Stimulated activated CD4-positive, alpha-beta T cell treated with anti-CD3 and anti-CD28 coated beads, Interleukin-4, amount 100 ng/mL, for 1 hour (primary cell): ENCODE measurements at regions not wholly inside any gene's neighbourhood (a gene's known extent, or its start where the extent isn't known, plus 50 kb on each side); places are given as distances from the start of the nearest gene placed in this dataset.
A peak's percentile ranks its signal among the peaks of the same experiment; 100 is the strongest.

Source experiments
- DNase-seq: peaks from one replicate; pipeline ENCODE4 v3.0.0-alpha.2; 2020

DNA sequence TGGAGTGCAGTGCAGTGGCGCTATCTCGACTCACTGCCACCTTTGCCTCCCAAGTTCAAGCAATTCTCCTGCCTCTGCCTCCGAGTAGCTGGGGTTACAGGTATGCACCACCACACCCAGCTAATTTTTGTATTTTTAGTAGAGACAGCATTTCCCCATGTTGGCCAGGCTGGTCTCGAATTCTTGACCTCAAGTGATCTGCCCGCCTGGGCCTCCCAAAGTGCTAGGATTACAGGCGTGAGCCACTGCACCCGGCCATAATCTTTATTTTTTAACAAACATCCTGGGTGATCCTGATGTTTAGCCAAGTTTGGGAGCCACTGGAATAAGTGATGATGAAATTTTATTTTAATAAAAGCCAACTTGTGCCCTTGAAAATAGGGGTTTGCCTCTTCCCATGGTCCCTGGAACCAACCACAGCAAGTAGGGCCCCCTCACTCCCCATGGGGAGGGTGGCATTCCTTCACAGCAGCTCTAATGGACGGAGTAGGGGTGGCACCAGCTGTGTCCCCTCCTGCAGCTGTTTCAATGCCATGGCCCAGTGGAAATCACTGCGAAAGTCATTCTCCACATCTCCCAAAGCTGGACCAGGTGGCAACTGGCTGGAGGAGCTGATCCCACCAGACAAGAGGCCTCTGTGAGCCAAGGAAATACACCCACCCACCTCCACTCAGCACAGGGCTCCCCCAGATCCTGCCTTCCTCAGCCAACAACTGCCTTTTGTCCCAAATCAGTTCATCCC is 194.8 kb downstream of the ZFP36L2 start:
- no peak for DNase-seq

DNA sequence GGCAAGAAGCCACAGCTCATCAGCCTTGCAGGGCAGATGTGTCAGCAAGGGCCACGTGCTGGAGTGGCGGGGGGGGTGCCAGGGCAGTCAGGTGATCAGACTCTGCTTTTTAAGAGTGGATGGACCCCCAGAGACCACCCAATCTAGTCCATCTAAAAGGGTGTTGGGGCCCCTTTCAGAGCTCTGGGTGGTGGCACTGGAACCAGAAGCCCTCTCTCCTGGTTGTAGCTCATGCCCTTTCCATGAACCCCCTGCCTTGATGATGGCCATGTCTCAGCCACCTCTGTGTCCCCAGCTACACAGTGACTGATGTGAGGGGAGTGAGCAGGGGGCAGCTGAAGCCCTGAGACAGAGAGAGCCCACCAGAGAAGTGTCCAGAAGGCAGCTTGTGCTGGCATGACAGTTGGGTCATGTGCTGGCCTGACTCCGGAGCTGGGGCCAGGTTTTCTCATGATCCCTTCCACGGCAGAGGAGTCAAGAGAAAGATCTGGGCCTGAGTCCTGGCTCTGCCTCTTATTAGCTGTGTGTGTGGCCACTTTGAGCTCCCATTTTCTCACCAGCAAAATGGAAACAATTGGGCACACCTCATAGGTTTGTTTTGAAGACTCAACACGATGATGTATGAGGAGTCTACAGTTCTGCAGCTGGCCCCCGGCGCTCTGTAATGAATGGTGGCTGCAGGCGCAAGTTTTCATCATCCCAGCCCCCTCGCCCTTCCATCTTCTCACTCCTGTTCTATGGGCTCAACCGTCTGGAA is 195.7 kb downstream of the ZFP36L2 start:
- DNase-seq = no peak

- DNase-seq = no peak
Measured at GRCh38 chr2:43029186-43029585, 197.2 kb downstream of the ZFP36L2 start.

- no peak for DNase-seq
Measured at GRCh38 chr2:43028188-43028587, 198.2 kb downstream of the ZFP36L2 start.

DNA sequence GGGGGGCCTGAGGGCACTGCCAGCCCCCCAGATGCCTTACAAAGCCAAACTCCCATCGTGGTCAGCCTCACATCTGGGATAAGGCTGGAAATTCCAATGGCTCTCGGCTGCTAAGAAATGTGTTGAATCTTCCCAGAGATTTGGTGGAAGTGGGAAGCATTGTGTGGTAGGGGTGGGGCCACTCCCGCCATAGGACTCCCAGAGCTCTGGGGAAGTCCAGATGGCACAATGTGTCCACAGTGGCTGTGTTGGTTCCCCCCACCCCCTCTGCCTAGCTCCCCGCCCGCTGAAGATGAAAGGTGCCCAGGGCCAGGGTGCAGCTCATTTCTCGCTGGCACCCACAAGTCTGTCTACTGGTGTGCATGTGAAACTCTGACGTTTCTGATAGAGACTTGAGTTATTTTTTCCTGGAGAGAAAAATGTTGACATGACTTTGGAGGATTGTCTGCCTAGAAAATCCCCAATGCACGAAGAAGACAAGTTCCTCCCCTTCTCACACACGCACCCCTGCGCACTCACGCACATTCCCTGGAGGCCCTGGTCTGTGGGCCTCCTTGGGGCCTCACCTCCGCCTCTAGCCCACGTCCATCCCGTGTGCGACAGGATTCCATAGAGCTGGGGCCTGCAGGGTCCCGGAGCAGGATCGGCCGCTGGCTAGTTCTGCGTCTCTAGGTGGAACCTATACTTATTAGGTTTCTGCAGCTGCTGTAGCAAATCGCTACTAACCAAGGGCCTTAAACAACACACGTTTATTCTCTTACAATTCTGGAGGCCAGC is 199.1 kb downstream of the ZFP36L2 start:
- no peak for DNase-seq

GRCh38 chr2:43026426-43027096 is 199.8 kb downstream of the ZFP36L2 start:
- no peak for DNase-seq

DNA sequence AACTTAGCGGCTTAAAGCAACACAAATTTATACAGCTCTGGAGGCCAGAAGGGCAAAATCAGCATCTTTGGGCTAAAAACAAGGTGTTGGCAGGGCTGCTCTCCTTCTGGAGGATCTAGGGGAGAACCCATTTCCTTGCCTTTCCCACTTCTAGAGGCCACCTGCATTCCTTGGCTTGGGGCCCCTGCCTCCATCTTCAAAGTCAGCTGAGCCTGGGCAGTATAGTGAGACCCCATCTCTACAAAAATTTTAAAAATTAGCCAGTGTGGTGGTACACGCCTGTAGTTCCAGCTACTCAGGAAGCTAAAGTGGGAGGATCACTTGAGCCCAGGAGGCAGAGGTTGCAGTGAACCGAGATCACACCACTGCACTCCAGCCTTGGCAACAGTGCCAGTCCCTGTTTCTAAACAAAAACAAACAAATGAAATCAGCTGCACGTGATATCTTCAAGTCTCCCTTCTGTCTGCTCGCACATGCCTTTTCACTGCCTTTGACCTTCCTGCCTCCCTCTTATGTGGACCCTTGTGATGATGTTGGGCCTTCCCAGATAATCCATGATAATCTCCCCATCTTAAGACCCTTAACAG is 200.6 kb downstream of the ZFP36L2 start:
- DNase-seq = no peak

DNA sequence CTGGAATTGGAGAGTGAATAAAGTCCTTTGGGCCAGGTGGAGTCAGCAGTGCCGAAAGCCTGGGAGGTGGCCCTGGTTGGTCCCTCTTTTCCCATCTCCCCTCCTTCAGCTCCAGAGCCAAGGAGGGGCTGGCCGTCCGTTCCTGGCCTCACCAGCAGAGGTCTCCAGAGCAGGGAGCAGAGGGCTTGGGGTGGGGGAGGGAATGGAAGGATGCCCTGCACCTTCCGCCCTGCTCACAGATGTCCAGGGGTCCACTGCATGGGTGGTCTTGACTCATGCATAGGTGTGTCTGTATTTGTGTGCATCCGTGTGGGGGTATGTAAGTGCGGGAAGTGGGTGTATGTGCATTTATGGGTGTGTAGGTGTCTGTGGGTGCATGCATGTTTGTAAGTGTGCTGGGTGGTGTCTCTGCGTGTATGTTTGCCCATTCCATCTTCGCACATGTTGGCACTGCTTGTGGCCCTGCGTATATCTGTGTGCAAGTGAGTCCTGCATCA is 201.8 kb downstream of the ZFP36L2 start:
- DNase-seq = peak; percentile 32

- no peak for DNase-seq
Measured at GRCh38 chr2:43023791-43024514, 202.5 kb downstream of the ZFP36L2 start.

DNA sequence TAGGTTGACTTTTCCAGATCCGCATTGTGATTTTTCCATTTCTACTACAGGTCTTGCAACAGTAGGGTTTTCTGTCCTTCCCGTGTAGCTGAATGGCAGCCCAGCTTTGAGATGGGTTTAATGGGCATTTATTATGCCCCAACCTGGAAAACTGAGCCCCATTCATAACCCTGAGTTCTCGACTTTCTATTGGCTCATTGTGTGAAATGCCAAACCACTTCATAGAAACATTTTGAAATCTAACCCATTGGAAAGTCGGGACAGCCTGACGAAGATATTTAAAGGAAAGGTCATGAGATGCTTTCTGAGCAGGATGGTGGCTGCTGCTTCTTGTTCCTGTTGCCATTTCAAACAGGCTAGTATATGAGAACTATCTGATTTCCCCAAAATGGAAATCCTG is 203.5 kb downstream of the ZFP36L2 start:
- no peak for DNase-seq

GRCh38 chr2:43021791-43022509 is 204.5 kb downstream of the ZFP36L2 start:
- DNase-seq = no peak

DNA sequence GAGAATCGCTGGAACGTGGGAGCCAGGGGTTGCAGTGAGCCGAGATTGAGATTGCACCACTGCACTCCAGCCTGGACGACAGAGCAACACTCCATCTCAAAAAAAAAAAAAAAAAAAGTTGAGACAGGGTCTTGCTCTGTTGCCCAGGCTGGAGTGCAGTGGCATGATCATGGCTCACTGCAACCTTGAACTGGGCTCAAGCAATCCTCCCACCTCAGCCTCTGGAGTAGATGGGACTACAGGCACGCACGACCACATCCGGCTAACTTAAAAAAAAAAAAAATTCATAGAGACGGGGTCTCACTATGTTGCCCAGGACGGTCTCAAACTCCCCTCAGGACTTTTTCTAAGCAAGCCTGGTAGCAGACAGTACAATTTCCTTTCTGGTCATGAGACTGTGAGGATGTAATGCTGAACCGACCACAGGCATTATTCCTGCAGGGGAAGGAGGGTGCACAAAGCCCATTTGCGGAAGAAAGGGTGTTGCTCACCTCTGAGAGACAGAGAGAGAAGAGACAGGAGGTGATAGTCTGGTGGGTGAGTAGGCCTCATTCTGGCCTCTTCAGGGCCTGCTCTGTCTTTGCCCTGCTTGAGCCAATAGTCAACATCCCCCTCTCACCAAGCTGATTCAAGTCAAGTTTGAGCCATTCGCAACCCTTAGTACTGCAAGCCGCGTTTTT is 205.3 kb downstream of the ZFP36L2 start:
- DNase-seq = no peak

DNA sequence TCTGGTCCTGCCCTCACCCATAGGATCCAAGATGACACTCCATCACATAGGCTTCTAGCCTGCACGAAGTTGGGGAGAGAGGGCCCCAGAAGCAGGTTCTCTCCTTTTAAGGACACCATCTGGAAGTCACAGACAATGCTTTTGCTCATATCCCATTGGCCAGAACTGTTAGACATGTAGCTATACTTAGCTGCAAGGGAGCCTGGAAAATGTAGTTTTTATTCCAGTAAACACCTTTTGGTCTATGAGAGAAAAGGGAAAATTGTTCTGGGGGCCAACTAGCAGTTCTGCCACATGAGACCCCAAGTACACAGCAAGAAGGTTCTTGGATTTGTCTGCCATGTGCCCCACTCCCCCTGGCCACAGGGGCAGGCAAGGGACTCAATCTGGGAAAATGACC is 206.1 kb downstream of the ZFP36L2 start:
- DNase-seq = no peak

- no peak for DNase-seq
Measured at GRCh38 chr2:43019536-43020183, 206.7 kb downstream of the ZFP36L2 start.

GRCh38 chr2:43019025-43019367 is 207.4 kb downstream of the ZFP36L2 start:
- no peak for DNase-seq

- DNase-seq = no peak
Measured at GRCh38 chr2:43018179-43019024, 208.0 kb downstream of the ZFP36L2 start.

DNA sequence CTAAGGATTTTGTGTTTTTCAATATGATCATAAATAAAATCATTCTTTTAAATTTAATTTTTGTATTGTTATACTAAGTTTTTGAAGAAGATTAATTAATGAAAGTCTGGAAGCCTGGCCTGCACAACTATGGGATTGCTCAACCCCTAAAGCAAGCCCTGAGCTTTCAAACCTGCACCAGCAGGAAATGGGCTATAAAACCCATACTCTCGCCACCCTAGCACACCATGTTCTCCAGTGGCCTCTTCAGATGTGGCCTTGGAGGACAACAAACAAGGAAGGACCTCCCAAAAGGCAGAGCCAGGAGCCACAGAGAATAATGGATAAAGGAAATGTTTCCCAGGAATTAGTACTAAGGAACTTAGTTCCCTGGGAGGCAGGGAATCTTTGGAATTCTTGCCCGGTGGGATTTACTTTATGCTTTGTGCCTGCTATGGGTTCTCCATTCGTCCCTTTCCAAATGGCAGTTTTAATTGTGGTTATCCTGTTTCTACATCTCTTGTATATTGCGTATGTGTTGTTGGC is 212.5 kb downstream of the ZFP36L2 start:
- DNase-seq = no peak

GRCh38 chr2:43012966-43013365 is 213.4 kb downstream of the ZFP36L2 start:
- no peak for DNase-seq

DNA sequence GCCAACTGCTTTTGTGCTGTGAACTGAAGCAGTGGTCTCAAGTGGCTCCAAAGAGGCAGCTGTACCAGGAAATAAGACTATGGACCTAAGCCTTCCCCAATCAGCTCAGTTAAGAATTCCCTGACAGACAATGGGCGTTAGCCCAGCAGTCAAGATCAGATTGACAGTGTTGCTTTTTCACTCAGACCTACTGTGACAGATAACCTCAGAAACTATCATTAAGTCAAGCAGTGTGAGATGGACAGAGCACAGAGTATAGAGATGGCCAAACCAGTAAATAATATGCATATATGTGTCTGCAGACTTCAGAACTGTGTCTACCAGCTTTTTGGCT is 215.3 kb downstream of the ZFP36L2 start:
- DNase-seq = no peak
